H1 (cell line): ENCODE measurements at regions not wholly inside any gene's neighbourhood (a gene's known extent, or its start where the extent isn't known, plus 50 kb on each side); places are given as distances from the start of the nearest gene placed in this dataset.

ENCODE experiments used
- BACH1 ChIP-seq: IDR thresholded peaks from 2 replicates; pipeline ENCODE4 v1.6.1; 2012; ENCODE audit warnings: low read length, improper control_type of control experiment
- CHD1 ChIP-seq: IDR thresholded peaks from 2 replicates; pipeline ENCODE4 v1.6.1; 2012; ENCODE audit warnings: low read depth, low read length, improper control_type of control experiment
- POLR2AphosphoS5 ChIP-seq: IDR thresholded peaks from 2 replicates; pipeline ENCODE4 v1.6.1; 2011; ENCODE audit warnings: low read depth, low read length
- SAP30 ChIP-seq: fragments of 300-600 bp; sonication (generic); IDR thresholded peaks from 2 replicates; pipeline ENCODE4 v1.7.1; 2012; ENCODE audit warnings: low read length, moderate library complexity, mild to moderate bottlenecking, inconsistent platforms; ENCODE audit not compliant: insufficient read depth, insufficient replicate concordance
- TF ChIP-seq, protein P1 (sequence below): IDR thresholded peaks from 2 replicates; pipeline ENCODE4 v1.6.1; 2012; ENCODE audit warnings: inconsistent platforms

GRCh38 chr6:903761-904160 lies 210.8 kb upstream of the EXOC2 start (continued):
- TF ChIP-seq, protein P1, sequence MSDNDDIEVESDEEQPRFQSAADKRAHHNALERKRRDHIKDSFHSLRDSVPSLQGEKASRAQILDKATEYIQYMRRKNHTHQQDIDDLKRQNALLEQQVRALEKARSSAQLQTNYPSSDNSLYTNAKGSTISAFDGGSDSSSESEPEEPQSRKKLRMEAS: no peak
- TF ChIP-seq BACH1: no peak
- TF ChIP-seq POLR2AphosphoS5: no peak
- TF ChIP-seq CHD1: no peak
- TF ChIP-seq SAP30: no peak
